NT2/D1 (cell line): ENCODE measurements at regions not wholly inside any gene's neighbourhood (a gene's known extent, or its start where the extent isn't known, plus 50 kb on each side); places are given as distances from the start of the nearest gene placed in this dataset.

Source experiments
- DNase-seq: peaks from one replicate; pipeline ENCODE4 v3.0.0-alpha.2; 2011; ENCODE audit warnings: low read depth, low spot score
- H3K27me3 ChIP-seq: 2 replicates; pipeline ENCODE4 v1.6.0; 2011; ENCODE audit warnings: mild to moderate bottlenecking; ENCODE audit not compliant: insufficient read length, insufficient read depth
- H3K36me3 ChIP-seq: 2 replicates; pipeline ENCODE4 v1.6.1; 2011; ENCODE audit warnings: mild to moderate bottlenecking, low read length, mixed read lengths; ENCODE audit not compliant: insufficient read depth, insufficient read length
- H3K4me1 ChIP-seq: 2 replicates; pipeline ENCODE4 v1.5.1; 2011; ENCODE audit not compliant: insufficient read depth, insufficient read length
- H3K4me3 ChIP-seq: 2 replicates; pipeline ENCODE4 v1.5.1; 2011; ENCODE audit warnings: low read depth; ENCODE audit not compliant: insufficient read length
- H3K9ac ChIP-seq: 2 replicates; pipeline ENCODE4 v1.6.0; 2011; ENCODE audit warnings: low read depth; ENCODE audit not compliant: insufficient read length
- H3K9me3 ChIP-seq: 2 replicates; pipeline ENCODE4 v1.5.1; 2011; ENCODE audit warnings: mild to moderate bottlenecking, low read length; ENCODE audit not compliant: insufficient read depth
- SUZ12 ChIP-seq: IDR thresholded peaks from 2 replicates; pipeline ENCODE4 v1.6.1; 2011; ENCODE audit not compliant: insufficient read length, insufficient read depth; ENCODE audit errors: extremely low read depth
- YY1 ChIP-seq: IDR thresholded peaks from 2 replicates; pipeline ENCODE4 v1.6.1; 2011; ENCODE audit not compliant: insufficient read length, insufficient read depth
- ZNF274 ChIP-seq: IDR thresholded peaks from 2 replicates; pipeline ENCODE4 v1.6.1; 2011; ENCODE audit warnings: mild to moderate bottlenecking, low read depth, low read length

DNA sequence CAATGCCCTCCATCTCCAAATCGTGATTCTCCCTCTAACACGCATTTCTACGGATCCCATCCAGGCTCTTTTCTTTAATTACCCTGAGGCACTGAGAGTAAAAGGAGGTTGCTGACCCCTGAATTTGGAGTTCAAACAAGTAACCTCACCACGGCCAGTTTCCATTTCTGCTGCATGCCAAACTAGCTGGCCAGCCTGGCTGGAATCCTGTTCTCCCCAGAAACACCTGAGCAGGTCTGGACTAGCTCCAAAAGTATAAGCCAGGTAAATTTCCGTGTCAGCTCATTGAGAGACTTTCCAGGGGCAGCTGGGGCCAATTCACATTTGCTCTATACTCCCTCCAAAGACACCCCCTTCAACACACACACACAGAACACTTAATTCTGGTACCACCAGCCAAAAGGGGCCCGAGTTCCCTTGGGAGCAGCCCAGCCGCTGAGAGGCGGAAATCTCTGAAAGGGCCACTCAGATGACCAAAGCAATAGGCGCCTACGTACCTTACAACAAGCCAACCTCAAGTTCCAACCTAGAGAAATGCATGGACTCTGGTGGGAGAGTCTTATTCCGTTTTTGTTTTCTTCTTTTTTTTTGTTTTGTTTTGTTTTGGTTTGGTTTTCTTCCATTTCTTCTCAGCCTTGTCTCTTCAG, 131.4 kb downstream of the NDUFA12 start:
- H3K4me1 ChIP-seq, result peaks cover 4% of the 10 kb centered on the region
- H3K36me3 ChIP-seq, result no peaks in the 10 kb centered on the region
- H3K27me3 ChIP-seq, result peaks cover 44% of the 10 kb centered on the region
- H3K4me3 ChIP-seq, result no peak overlapping the region
- TF ChIP-seq SUZ12 (no peak), ZNF274 (no peak), YY1 (no peak)
- H3K9me3 ChIP-seq, result no peaks in the 10 kb centered on the region
- H3K9ac ChIP-seq, result no peak overlapping the region
- DNase-seq, result no peak

DNA sequence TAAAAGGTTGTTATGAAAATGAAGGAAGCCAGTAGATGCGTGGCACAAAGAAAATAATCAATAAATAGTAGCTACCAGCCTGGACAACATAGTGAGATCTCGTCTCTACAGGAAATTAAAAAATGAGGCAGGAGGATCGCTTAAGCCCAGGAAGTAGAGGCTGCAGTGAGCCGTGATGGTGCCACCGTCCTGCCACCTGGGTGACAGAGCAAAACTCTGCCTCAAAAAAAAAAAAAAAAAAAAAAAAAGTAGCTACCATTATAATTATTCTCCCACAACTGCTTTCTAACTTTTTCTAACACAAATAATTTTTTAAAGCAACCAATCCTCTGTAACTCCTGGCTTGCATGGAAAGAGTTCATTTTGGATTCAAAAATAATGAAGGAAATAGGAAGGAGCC, 133.0 kb downstream of the NDUFA12 start:
- no peak overlapping the region for H3K4me3 ChIP-seq
- H3K4me1 ChIP-seq, result peaks cover 4% of the 10 kb centered on the region
- H3K9ac ChIP-seq, result no peak overlapping the region
- H3K9me3 ChIP-seq, result no peaks in the 10 kb centered on the region
- no peak for DNase-seq
- H3K27me3 ChIP-seq, result peaks cover 40% of the 10 kb centered on the region
- TF ChIP-seq YY1, result no peak
- TF ChIP-seq ZNF274, result no peak
- no peak for TF ChIP-seq SUZ12
- no peaks in the 10 kb centered on the region for H3K36me3 ChIP-seq

DNA sequence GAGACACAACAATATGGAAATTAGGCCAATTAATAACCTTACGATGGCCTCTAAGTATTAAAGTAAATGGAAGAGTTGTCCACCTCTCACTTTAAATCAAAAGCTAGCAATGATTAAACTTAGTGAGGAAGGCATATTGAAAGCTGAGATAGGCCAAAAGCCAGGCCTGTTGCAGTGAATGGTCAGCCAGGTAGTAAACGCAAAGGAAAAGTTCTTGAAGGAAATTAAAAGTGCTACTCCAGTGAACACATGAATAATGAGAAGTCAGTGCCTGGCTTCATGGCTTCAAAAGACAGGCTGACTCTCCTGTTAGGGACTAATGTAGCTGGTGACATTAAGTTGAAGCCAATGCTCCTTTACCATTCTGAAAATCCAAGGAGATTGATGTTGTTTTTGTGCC, 135.3 kb downstream of the NDUFA12 start:
- Histone ChIP-seq H3K27me3 (peaks cover 18% of the 10 kb centered on the region), H3K9me3 (no peaks in the 10 kb centered on the region), H3K4me1 (peaks cover 4% of the 10 kb centered on the region), H3K9ac (no peak overlapping the region), H3K36me3 (no peaks in the 10 kb centered on the region), H3K4me3 (no peak overlapping the region)
- no peak for DNase-seq
- TF ChIP-seq ZNF274 (no peak), SUZ12 (no peak), YY1 (no peak)

DNA sequence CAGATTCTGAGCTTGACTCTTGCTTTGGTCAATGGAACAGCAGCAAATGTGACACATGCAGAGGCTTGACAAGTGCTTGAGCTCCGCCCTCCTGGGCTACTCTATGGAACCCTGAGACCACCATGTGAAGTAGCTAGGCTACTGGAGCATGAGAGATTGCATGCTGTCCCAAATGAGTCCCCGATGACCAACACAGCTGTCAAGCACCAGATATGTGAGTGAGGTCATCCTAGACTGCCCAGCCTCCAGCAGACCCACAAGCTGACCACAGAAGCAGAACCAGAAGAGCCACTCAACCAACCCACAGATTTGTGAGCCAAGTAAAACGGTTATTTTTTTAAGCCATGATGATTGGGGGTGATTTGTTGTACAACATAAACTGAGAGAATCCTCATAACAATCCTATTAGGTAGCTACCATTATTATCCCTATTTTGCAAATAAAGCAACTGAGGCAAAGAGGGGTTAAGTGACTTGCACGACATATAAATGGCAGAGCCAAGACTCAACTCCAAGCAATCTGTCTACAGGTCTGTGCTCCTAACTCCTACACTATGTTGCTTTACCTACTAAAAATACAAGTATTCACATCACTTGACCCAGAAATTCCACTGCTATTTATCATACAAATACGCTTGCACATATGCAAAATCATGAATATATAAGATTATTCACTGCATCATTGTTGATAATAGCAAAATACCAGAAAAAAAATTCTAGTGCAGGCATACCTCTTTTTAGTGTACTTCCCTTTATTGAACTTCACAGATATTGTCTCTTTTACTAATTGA, 136.2 kb downstream of the NDUFA12 start:
- DNase-seq, result no peak
- peaks cover 4% of the 10 kb centered on the region for H3K4me1 ChIP-seq
- H3K27me3 ChIP-seq, result peaks cover 9% of the 10 kb centered on the region
- no peaks in the 10 kb centered on the region for H3K9me3 ChIP-seq
- H3K9ac ChIP-seq, result no peak overlapping the region
- no peaks in the 10 kb centered on the region for H3K36me3 ChIP-seq
- TF ChIP-seq YY1, result no peak
- no peak for TF ChIP-seq SUZ12
- no peak for TF ChIP-seq ZNF274
- H3K4me3 ChIP-seq, result no peak overlapping the region

DNA sequence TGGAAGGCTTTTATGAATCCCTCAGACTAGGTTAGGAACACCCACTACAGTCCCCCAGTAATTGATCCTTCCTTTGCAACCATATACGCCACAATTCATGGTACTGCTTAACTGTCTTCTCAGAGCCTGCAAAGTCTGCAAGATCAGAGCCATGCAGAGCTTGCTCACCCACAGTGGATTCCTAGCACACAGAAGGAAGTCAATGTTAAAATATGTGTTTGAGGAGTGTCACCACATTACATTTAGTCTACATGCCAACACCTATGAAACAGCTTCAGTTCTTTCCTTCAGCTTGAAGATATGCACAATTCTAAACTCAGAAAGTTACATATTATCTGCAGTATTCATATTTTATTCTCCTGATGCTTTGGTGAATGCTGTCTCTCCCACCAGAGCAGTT, 138.5 kb downstream of the NDUFA12 start:
- Histone ChIP-seq H3K27me3 (no peaks in the 10 kb centered on the region), H3K36me3 (no peaks in the 10 kb centered on the region), H3K9me3 (no peaks in the 10 kb centered on the region), H3K4me3 (no peak overlapping the region), H3K9ac (no peak overlapping the region), H3K4me1 (no peaks in the 10 kb centered on the region)
- TF ChIP-seq ZNF274, result no peak
- DNase-seq, result no peak

DNA sequence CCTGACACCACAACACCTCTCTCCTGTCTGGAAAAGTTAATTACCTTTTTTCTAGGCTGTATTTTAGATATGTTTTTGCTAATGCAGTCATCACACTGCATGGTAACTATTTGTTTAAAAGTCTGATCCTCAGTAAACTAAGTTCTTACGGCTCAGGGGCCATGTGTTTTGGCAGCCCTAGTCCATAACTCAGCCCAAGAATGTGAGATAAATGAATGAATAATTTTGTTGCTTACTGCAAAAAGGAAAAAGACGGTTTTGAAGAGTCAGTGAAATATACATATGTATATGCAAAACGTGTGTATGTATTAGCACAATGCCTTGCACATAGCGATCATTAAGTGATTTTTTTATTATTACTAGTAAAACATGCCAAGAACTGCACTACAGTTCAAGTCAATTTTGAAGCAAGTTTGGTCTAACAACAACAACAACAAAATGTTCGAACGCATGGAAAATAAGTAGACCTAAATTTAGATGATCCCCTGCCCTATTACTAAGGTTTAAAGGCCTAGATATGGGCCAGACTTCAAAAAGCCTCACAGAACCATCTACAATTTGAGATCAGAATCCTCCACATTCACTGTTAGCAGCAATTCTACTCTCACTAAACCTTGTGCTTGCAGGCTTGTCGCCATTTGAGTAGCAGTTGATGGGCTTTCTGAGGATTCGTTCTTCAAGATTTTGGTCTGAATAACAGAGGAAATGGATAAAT, 140.0 kb downstream of the NDUFA12 start:
- Histone ChIP-seq H3K36me3 (no peaks in the 10 kb centered on the region), H3K9ac (no peak overlapping the region), H3K9me3 (no peaks in the 10 kb centered on the region), H3K4me1 (no peaks in the 10 kb centered on the region), H3K4me3 (no peak overlapping the region), H3K27me3 (no peaks in the 10 kb centered on the region)
- no peak for DNase-seq
- TF ChIP-seq ZNF274 (no peak), YY1 (no peak), SUZ12 (no peak)

DNA sequence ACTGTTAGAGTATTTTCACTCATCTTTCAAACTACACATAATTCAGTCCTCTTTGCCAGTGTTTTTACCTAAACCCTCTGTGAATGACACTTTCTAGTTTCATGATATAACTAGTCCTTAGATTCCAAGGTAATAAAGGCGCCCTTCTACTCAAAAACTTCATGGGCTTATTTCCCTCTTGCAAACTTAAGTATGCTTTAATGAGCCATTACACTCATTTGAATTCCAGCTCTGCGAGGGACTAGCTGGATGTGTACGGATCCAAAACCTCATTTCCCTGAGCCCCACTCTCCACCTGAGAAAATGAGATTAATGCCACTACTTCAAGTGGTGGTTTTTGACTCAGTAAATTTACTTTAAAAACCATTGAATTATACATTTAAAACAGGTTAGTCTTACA, 141.1 kb downstream of the NDUFA12 start:
- H3K27me3 ChIP-seq, result no peaks in the 10 kb centered on the region

More for the DNA sequence above, 141.1 kb downstream of the NDUFA12 start:
- Histone ChIP-seq H3K36me3 (no peaks in the 10 kb centered on the region), H3K4me1 (no peaks in the 10 kb centered on the region), H3K9ac (no peak overlapping the region), H3K4me3 (no peak overlapping the region), H3K9me3 (no peaks in the 10 kb centered on the region)
- DNase-seq, result no peak
- no peak for TF ChIP-seq YY1
- TF ChIP-seq SUZ12, result no peak
- no peak for TF ChIP-seq ZNF274
